A673 (cell line): ENCODE measurements at regions not wholly inside any gene's neighbourhood (a gene's known extent, or its start where the extent isn't known, plus 50 kb on each side); places are given as distances from the start of the nearest gene placed in this dataset.

ENCODE experiments used
- CTCF ChIP-seq: fragments of 300-800, 200-600 bp; sonication (generic); conservative IDR thresholded peaks from 2 replicates; pipeline ENCODE4 v1.5.1; 2017; ENCODE audit warnings: low read depth, mild to moderate bottlenecking, antibody characterized with exemption, low read length, moderate library complexity, mixed read lengths
- EZH2 ChIP-seq: fragments of 200-600 bp; sonication (generic); IDR thresholded peaks from 2 replicates; pipeline ENCODE4 v1.6.1; 2017; ENCODE audit warnings: borderline replicate concordance, low read depth, mild to moderate bottlenecking, mixed read lengths, antibody characterized with exemption, low read length; ENCODE audit not compliant: poor library complexity, severe bottlenecking

- no peak for TF ChIP-seq CTCF
- TF ChIP-seq EZH2: no peak
These were observed 170.5 kb downstream of the AREG start for GRCh38 chr4:74615411-74615810.
